ENCODE measurements at regions not wholly inside any gene's neighbourhood (a gene's known extent, or its start where the extent isn't known, plus 50 kb on each side); places are given as distances from the start of the nearest gene placed in this dataset.

DNA sequence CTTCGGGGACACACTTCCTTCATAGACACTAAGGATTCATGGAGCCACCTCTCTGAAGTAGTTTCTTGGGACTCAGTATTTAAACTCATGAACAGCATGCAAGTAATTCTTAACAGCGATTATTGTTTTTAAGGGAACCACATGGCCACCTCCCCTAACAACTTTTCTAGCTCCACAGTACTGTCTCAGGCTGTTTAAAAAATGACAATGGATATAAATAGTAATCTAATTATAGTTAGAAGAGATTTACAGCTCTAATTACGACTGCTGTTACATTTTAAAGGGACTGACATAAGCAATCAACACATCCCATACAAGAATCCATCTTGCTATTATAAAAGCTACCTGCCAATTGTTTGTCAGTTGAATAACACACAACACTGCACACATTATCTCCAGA, 72.1 kb upstream of the HDGFL1 start:
- Histone ChIP-seq H3K27me3 (no peaks in the 10 kb centered on the region), H3K27ac (no peak overlapping the region), H3K36me3 (replicated peaks in 1 of 2) (no peaks in the 10 kb centered on the region), H3K9me3 (replicated peaks in 1 of 3) (no peaks in the 10 kb centered on the region), H3K4me1 (replicated peaks in 1 of 2) (no peaks in the 10 kb centered on the region), H3K4me3 (no peak overlapping the region)
- intact Hi-C loops (cut with DNase I), result no loop called here
- DNase-seq, result no peak
- TF ChIP-seq, protein P1, sequence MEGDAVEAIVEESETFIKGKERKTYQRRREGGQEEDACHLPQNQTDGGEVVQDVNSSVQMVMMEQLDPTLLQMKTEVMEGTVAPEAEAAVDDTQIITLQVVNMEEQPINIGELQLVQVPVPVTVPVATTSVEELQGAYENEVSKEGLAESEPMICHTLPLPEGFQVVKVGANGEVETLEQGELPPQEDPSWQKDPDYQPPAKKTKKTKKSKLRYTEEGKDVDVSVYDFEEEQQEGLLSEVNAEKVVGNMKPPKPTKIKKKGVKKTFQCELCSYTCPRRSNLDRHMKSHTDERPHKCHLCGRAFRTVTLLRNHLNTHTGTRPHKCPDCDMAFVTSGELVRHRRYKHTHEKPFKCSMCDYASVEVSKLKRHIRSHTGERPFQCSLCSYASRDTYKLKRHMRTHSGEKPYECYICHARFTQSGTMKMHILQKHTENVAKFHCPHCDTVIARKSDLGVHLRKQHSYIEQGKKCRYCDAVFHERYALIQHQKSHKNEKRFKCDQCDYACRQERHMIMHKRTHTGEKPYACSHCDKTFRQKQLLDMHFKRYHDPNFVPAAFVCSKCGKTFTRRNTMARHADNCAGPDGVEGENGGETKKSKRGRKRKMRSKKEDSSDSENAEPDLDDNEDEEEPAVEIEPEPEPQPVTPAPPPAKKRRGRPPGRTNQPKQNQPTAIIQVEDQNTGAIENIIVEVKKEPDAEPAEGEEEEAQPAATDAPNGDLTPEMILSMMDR (IDR thresholded peaks at IDR 0.05), result no peak
- TF ChIP-seq POLR2A (IDR thresholded peaks at IDR 0.05), result no peak
- 70 to 85% (median 75%) methylated on average over 3 of the region's 3 CpGs for WGBS, 4 donors

DNA sequence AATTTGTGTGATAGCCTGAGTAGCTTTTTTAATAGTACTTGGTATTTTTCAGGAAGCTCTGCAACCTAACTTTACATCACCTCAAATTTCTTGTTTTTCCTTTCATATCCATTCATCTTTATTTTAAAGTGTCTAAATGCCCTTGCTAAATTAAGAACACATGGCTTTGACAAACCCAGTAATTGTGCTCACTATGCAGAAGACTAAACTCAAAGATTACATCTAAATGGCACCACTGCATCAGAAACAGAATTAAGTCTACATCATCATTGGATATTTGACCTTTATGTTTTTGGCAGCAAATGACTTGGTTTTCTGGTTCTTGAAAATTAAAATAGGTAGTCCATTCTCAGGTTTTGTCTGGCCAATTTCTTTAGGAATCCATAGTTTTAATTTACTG, 69.6 kb upstream of the HDGFL1 start:
- H3K36me3 ChIP-seq (replicated peaks in 1 of 2), result no peaks in the 10 kb centered on the region
- intact Hi-C loops (cut with DNase I), result no loop called here
- TF ChIP-seq, protein P1 (IDR thresholded peaks at IDR 0.05), result no peak
- no peak for TF ChIP-seq POLR2A (IDR thresholded peaks at IDR 0.05)
- no peak overlapping the region for H3K27ac ChIP-seq
- no peak overlapping the region for H3K4me3 ChIP-seq
- DNase-seq, result no peak
- no peaks in the 10 kb centered on the region for H3K9me3 ChIP-seq (replicated peaks in 1 of 3)
- no peaks in the 10 kb centered on the region for H3K4me1 ChIP-seq (replicated peaks in 1 of 2)
- no peaks in the 10 kb centered on the region for H3K27me3 ChIP-seq

DNA sequence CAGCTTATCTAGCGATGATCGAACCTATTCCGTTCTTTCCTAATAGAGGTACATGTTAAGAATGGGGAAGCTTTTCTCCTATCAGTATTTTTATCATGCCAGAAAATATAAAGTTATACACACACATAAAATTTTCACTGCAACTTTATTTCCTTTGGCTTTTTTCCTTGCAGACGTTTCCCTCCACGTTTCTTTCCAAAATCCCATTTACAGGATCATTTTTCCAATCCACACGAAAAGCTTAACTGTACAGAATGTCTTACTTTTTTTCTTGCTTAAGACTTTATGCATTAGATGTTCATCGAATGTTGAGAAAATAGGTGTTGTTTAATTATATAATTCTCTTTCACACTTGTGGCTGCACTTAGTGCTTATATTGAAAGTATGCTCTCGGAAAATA, 62.9 kb upstream of the HDGFL1 start:
- Histone ChIP-seq H3K9me3 (replicated peaks in 1 of 3) (no peaks in the 10 kb centered on the region), H3K4me1 (replicated peaks in 1 of 2) (no peaks in the 10 kb centered on the region), H3K27me3 (no peaks in the 10 kb centered on the region), H3K4me3 (no peak overlapping the region), H3K36me3 (replicated peaks in 1 of 2) (no peaks in the 10 kb centered on the region), H3K27ac (no peak overlapping the region)
- no peak for DNase-seq
- intact Hi-C loops (cut with DNase I), result no loop called here
- WGBS, 4 donors, result 75 to 91% (median 86%) methylated on average over 8 of the region's 8 CpGs
- TF ChIP-seq, protein P1 (IDR thresholded peaks at IDR 0.05), result no peak
- no peak for TF ChIP-seq POLR2A (IDR thresholded peaks at IDR 0.05)

DNA sequence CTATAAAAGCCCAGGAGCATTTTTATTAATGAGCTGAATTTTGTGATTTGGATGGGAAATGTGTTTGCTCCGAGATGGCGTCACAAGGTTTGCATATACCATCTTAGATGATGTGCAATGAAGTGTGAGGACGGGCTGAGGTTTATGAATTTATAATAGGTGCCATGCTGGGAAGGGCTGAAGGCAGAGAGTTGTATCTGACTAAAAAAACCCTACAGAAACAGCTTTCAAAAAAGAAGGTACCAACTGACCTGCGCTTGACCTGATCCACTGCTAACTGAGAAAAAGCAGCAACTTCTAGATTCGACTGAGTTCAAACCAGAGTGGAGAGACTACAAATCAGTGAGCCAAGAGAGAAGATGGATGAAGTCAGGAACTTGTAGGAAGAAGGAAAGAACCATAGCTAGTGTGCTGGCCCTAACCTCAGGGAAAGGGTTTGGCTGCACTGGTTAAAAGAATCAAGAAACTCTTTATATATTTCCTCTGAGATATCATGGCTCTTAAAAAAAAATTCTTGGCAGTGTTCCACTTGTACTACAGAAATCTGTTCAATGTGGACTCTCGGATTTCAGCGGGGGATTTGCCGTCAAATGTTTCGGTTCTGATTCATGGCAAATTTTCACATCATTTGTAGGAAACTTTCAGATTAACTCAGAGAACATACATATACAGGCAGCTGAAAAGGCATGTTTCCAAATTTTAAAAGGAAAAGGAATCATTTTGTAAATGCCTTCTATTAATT, 56.5 kb upstream of the HDGFL1 start:
- H3K4me1 ChIP-seq (replicated peaks in 1 of 2), result no peaks in the 10 kb centered on the region
- no peak overlapping the region for H3K27ac ChIP-seq
- no peak overlapping the region for H3K4me3 ChIP-seq
- no peaks in the 10 kb centered on the region for H3K36me3 ChIP-seq (replicated peaks in 1 of 2)
- intact Hi-C loops (cut with DNase I), result no loop called here
- 76 to 80% (median 78%) methylated on average over 9 of the region's 9 CpGs for WGBS, 4 donors
- no peak for DNase-seq
- TF ChIP-seq POLR2A (IDR thresholded peaks at IDR 0.05), result no peak
- TF ChIP-seq, protein P1 (IDR thresholded peaks at IDR 0.05), result no peak
- no peaks in the 10 kb centered on the region for H3K27me3 ChIP-seq
- H3K9me3 ChIP-seq (replicated peaks in 1 of 3), result no peaks in the 10 kb centered on the region
